Kidney (tissue), 13 donors: ENCODE measurements at regions not wholly inside any gene's neighbourhood (a gene's known extent, or its start where the extent isn't known, plus 50 kb on each side); places are given as distances from the start of the nearest gene placed in this dataset.
A peak's percentile ranks its signal among the peaks of the same experiment; 100 is the strongest.

Experiments used
- DNase-seq, 5 donors: peaks; one replicate each; pipeline ENCODE4 v3.0.0-alpha.2; 2013 to 2020
- FAIRE-seq: peaks from 2 replicates; lab custom pipeline; 2012; peaks lifted over from hg19 to GRCh38; lab: Jason Lieb, UNC
- H3K27ac ChIP-seq, 2 donors: one replicate each; pipeline ENCODE4 v1.7.0; 2013; ENCODE audit warnings: low read depth in 2 of 2, low read length in 2 of 2, inconsistent platforms in 1 of 2
- H3K27me3 ChIP-seq: one replicate; pipeline ENCODE4 v1.7.1; 2013; ENCODE audit warnings: low read length, inconsistent platforms; ENCODE audit not compliant: control insufficient read depth, insufficient read depth
- H3K36me3 ChIP-seq, 3 donors: one replicate each; pipeline versions ENCODE4 v1.7.0 to v1.7.1; 2013; ENCODE audit warnings: low read length in 3 of 3, control low read depth in 1 of 3, inconsistent platforms in 1 of 3; ENCODE audit not compliant: insufficient read depth in 3 of 3, control insufficient read depth in 2 of 3
- H3K4me1 ChIP-seq, 3 donors: one replicate each; pipeline versions ENCODE4 v1.7.0 to v1.7.1; 2013; ENCODE audit warnings: low read length in 3 of 3, inconsistent platforms in 1 of 3, low read depth in 1 of 3; ENCODE audit not compliant: control insufficient read depth in 2 of 3, insufficient read depth in 2 of 3
- H3K4me3 ChIP-seq, 3 donors: one replicate each; pipeline versions ENCODE4 v1.7.0 to v1.8.1; 2013; ENCODE audit warnings: low read length in 3 of 3, control low read depth in 1 of 3, inconsistent platforms in 1 of 3
- H3K9ac ChIP-seq, 3 donors: one replicate each; pipeline versions ENCODE4 v1.7.0 to v1.7.1; 2013; ENCODE audit warnings: low read length in 3 of 3, control low read depth in 1 of 3, inconsistent platforms in 1 of 3
- H3K9me3 ChIP-seq, 3 donors: one replicate each; pipeline versions ENCODE4 v1.7.0 to v1.7.1; 2013; ENCODE audit warnings: low read length in 3 of 3, control low read depth in 1 of 3, inconsistent platforms in 1 of 3; ENCODE audit not compliant: control insufficient read depth in 2 of 3, insufficient read depth in 1 of 3
- CTCF ChIP-seq: IDR thresholded peaks from 3 replicates; pipeline ENCODE4 v1.5.1; 2012; ENCODE audit warnings: mild to moderate bottlenecking, moderate library complexity, borderline replicate concordance; ENCODE audit not compliant: insufficient read depth; ENCODE audit errors: extremely low read depth
- intact Hi-C: fragments of 100-400 bp; cut with DNase I; formaldehyde crosslinking; loops from one replicate; pipeline ENCODE4 v1.11.1; 2022
- donor health status: control.
- donor health status: control.
- donor health status: control.
- donor health status: control.
- donor health status: control.
- donor health status: DM: yes; HTN: yes; CAD: no.
- donor health status: Normal renal cell carcinoma (clear cell type).

GRCh38 chr9:23493219-23493618, 332.8 kb downstream of the ELAVL2 start:
- H3K9ac ChIP-seq, result no peak overlapping the region
- no peaks in the 10 kb centered on the region for H3K9me3 ChIP-seq
- H3K27ac ChIP-seq, result no peak overlapping the region
- H3K4me1 ChIP-seq, result peaks cover 0 to 3% (median 0%) of the 10 kb centered on the region in 3 donors
- intact Hi-C loops, result loop anchor here (10.0 kb wide), 1 partner anchor 368 kb away; no protein-coding TSS in a partner anchor
- DNase-seq (no peak), FAIRE-seq (no peak)
- H3K4me3 ChIP-seq, result no peak overlapping the region
- H3K27me3 ChIP-seq, result no peaks in the 10 kb centered on the region
- TF ChIP-seq CTCF, result no peak
- no peaks in the 10 kb centered on the region for H3K36me3 ChIP-seq

- Histone ChIP-seq H3K36me3 (no peaks in the 10 kb centered on the region), H3K9me3 (no peaks in the 10 kb centered on the region), H3K27ac (no peak overlapping the region), H3K27me3 (no peaks in the 10 kb centered on the region), H3K4me1 (peaks cover 0 to 3% (median 0%) of the 10 kb centered on the region in 3 donors), H3K9ac (no peak overlapping the region), H3K4me3 (no peak overlapping the region)
- peak in 2 of 5 donors; percentile 9 to 26 for DNase-seq
- no peak for FAIRE-seq
- intact Hi-C loops, result loop anchor here (10.0 kb wide), 1 partner anchor 372 kb away; no protein-coding TSS in a partner anchor
- TF ChIP-seq CTCF, result no peak
Observed at GRCh38 chr9:23496489-23497136, 329.4 kb downstream of the ELAVL2 start.

- Histone ChIP-seq H3K27ac (no peak overlapping the region), H3K36me3 (no peaks in the 10 kb centered on the region), H3K9ac (no peak overlapping the region), H3K27me3 (no peaks in the 10 kb centered on the region), H3K4me1 (peaks cover 0 to 3% (median 0%) of the 10 kb centered on the region in 3 donors), H3K9me3 (no peaks in the 10 kb centered on the region), H3K4me3 (no peak overlapping the region)
- FAIRE-seq, result no peak
- no peak for TF ChIP-seq CTCF
- intact Hi-C loops, result loop anchor here (10.0 kb wide), 1 partner anchor 372 kb away; no protein-coding TSS in a partner anchor
- no peak for DNase-seq
Observed at GRCh38 chr9:23497137-23497504, 328.9 kb downstream of the ELAVL2 start.

GRCh38 chr9:23502004-23502403, 324.0 kb downstream of the ELAVL2 start:
- FAIRE-seq, result no peak
- DNase-seq, result no peak
- Histone ChIP-seq H3K27ac (no peak overlapping the region), H3K4me3 (no peak overlapping the region), H3K4me1 (no peaks in the 10 kb centered on the region), H3K9me3 (no peaks in the 10 kb centered on the region), H3K36me3 (no peaks in the 10 kb centered on the region), H3K9ac (no peak overlapping the region), H3K27me3 (no peaks in the 10 kb centered on the region)
- no peak for TF ChIP-seq CTCF
- intact Hi-C loops, result no loop called here
